HCT116 (cell line): ENCODE measurements at regions not wholly inside any gene's neighbourhood (a gene's known extent, or its start where the extent isn't known, plus 50 kb on each side); places are given as distances from the start of the nearest gene placed in this dataset.
A peak's percentile ranks its signal among the peaks of the same experiment; 100 is the strongest.

Source experiments
- ATAC-seq: fragments of 200-7000 bp; cut with Tn5 transposase; 2 replicates; pipeline ENCODE4 v1.9.1; 2020; ENCODE audit warnings: mild to moderate bottlenecking, moderate library complexity
- BruUV-seq: library from RNA; stranded (reverse); fragments of 400-500 nt; replicated peaks from 2 replicates; lab custom pipeline; 2021; lab: Mats Ljungman, UMichigan
- CTCF ChIA-PET: fragments of 300-600 bp; sonication (Branson Sonifier 250); formaldehyde crosslinking; loops from one replicate; lab custom pipeline; 2021; ENCODE audit warnings: antibody characterized with exemption; lab: Charles Lee
- POLR2A ChIA-PET: fragments of 300-600, 350-600 bp; sonication (Branson Sonifier 250); formaldehyde crosslinking; loops from one replicate; lab custom pipeline; 2021; ENCODE audit warnings: antibody characterized with exemption; lab: Charles Lee
- RAD21 ChIA-PET, 2 experiments: fragments of 300-600 bp; sonication (Branson Sonifier 250); formaldehyde crosslinking; loops; one replicate each; lab custom pipeline; 2023; ENCODE audit warnings: low total read pairs in 2 of 2; ENCODE audit not compliant: uncharacterized antibody in 2 of 2, unreplicated experiment in 2 of 2, low non-redundant PET in 1 of 2; lab: Charles Lee
- DNase-seq: peaks from one replicate; pipeline ENCODE4 v3.0.0-alpha.2; 2010; ENCODE audit warnings: low read depth, low spot score
- H2AFZ ChIP-seq: fragments of 200-600 bp; shearing (Covaris generic), sonication (generic); 2 replicates; pipeline ENCODE4 v1.6.1; 2017; ENCODE audit warnings: low read depth, mixed run types, mixed read lengths, antibody characterized with exemption, low read length; ENCODE audit not compliant: poor library complexity, severe bottlenecking
- H3K27ac ChIP-seq: 2 replicates; pipeline ENCODE4 v1.5.1; 2012; ENCODE audit warnings: low read depth, low read length
- H3K27me3 ChIP-seq: fragments of 200-600 bp; sonication (generic); 2 replicates; pipeline ENCODE4 v1.6.1; 2016; ENCODE audit warnings: mixed run types, low read length, mixed read lengths; ENCODE audit not compliant: insufficient read depth
- H3K36me3 ChIP-seq, 2 experiments: fragments of 200-500 bp in 1 of 2; fragments of 200-600 bp in 1 of 2; sonication (Bioruptor generic) in 1 of 2; sonication (generic) in 1 of 2; 2 replicates each; pipeline versions ENCODE4 v1.5.1 to v1.6.1; 2014 to 2016; ENCODE audit warnings: low read length in 2 of 2, inconsistent platforms in 1 of 2, mixed read lengths in 1 of 2, mixed run types in 1 of 2; ENCODE audit not compliant: insufficient read depth in 2 of 2, control insufficient read depth in 1 of 2
- H3K4me1 ChIP-seq, 2 experiments: fragments of 200-600 bp in 1 of 2; sonication (generic) in 1 of 2; 2 replicates each; pipeline versions ENCODE4 v1.5.1 to v1.6.1; 2012 to 2017; ENCODE audit warnings: low read length in 2 of 2, inconsistent platforms in 1 of 2, mild to moderate bottlenecking in 1 of 2, mixed read lengths in 1 of 2, mixed run types in 1 of 2, moderate library complexity in 1 of 2; ENCODE audit not compliant: insufficient read depth in 2 of 2, control insufficient read depth in 1 of 2
- H3K4me2 ChIP-seq: fragments of 200-600 bp; sonication (generic); 2 replicates; pipeline ENCODE4 v1.6.1; 2017; ENCODE audit warnings: mixed run types, low read length, mixed read lengths
- H3K4me3 ChIP-seq, 2 experiments: fragments of 200-600 bp in 1 of 2; sonication (generic) in 1 of 2; replicated peaks in 1 of 2; 2 replicates each; pipeline ENCODE4 v1.5.1; 2011 to 2016; ENCODE audit warnings: low read length in 2 of 2, control low read depth in 1 of 2, low read depth in 1 of 2, mild to moderate bottlenecking in 1 of 2, mixed read lengths in 1 of 2, mixed run types in 1 of 2
- H3K79me2 ChIP-seq: fragments of 200-600 bp; sonication (generic); 2 replicates; pipeline ENCODE4 v1.6.1; 2017; ENCODE audit warnings: mild to moderate bottlenecking, mixed run types, low read length, moderate library complexity, mixed read lengths; ENCODE audit not compliant: insufficient read depth
- H3K9ac ChIP-seq: fragments of 200-600 bp; sonication (generic); 2 replicates; pipeline ENCODE4 v1.6.1; 2016; ENCODE audit warnings: low read length, mixed read lengths
- H3K9me2 ChIP-seq: fragments of 200-600 bp; sonication (generic), shearing (Covaris generic); 2 replicates; pipeline ENCODE4 v1.6.1; 2017; ENCODE audit warnings: mixed run types, mild to moderate bottlenecking, moderate library complexity; ENCODE audit not compliant: insufficient read depth
- H3K9me3 ChIP-seq, 2 experiments: fragments of 200-500 bp in 1 of 2; fragments of 200-600 bp in 1 of 2; sonication (Bioruptor generic) in 1 of 2; sonication (generic) in 1 of 2; 2 replicates each; pipeline ENCODE4 v1.6.1; 2014 to 2017; ENCODE audit warnings: low read length in 2 of 2, mixed read lengths in 2 of 2, inconsistent platforms in 1 of 2, low read depth in 1 of 2, mild to moderate bottlenecking in 1 of 2, mixed run types in 1 of 2, moderate library complexity in 1 of 2; ENCODE audit not compliant: control insufficient read depth in 1 of 2, insufficient read depth in 1 of 2
- H4K20me1 ChIP-seq: fragments of 200-600 bp; sonication (generic), shearing (Covaris generic); 2 replicates; pipeline ENCODE4 v1.6.1; 2017; ENCODE audit warnings: mixed run types, mild to moderate bottlenecking, moderate library complexity; ENCODE audit not compliant: insufficient read depth
- EZH2 ChIP-seq: fragments of 200-600 bp; sonication (generic); IDR thresholded peaks from 2 replicates; pipeline ENCODE4 v1.6.1; 2017; ENCODE audit warnings: antibody characterized with exemption, mixed run types
- JUND ChIP-seq: IDR thresholded peaks from 2 replicates; pipeline ENCODE4 v1.6.1; 2012
- RAD21 ChIP-seq: IDR thresholded peaks from 2 replicates; pipeline ENCODE4 v1.6.1; 2012; ENCODE audit warnings: low read depth, mild to moderate bottlenecking
- SIN3A ChIP-seq: IDR thresholded peaks from 2 replicates; pipeline ENCODE4 v1.6.1; 2012; ENCODE audit warnings: low read depth
- SRF ChIP-seq: IDR thresholded peaks from 2 replicates; pipeline ENCODE4 v1.6.1; 2012; ENCODE audit warnings: low read depth
- ZBTB33 ChIP-seq: IDR thresholded peaks from 2 replicates; pipeline ENCODE4 v1.6.1; 2011; ENCODE audit warnings: mild to moderate bottlenecking, low read length, moderate library complexity; ENCODE audit not compliant: insufficient replicate concordance; ENCODE audit errors: extremely low read depth
- ZFX ChIP-seq: fragments of 450-650 bp; IDR thresholded peaks from 2 replicates; pipeline ENCODE4 v1.6.1; 2017
- intact Hi-C: fragments of 100-400 bp; cut with micrococcal nuclease; formaldehyde crosslinking; loops from 2 replicates; pipeline ENCODE4 v1.10.0; 2022

DNA sequence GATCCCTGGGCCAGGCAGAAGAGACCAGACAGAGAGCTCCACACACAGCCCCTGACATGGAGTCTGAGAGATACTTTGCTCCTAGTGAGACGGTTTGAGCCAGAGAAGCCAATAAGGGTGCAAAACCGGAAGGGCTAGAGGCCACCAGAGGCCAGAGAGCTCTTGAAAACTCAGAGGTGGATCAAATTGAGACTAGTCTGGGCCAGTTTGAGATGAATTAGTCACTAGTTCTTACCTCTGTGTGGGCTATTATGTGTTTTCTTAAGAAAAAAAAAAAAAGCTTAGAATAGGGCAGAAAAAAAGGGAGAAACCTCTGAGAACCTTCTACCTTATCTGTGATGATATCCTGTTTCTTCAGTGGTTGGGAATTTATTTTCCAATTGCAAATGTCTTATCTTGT is 110.4 kb upstream of the EDNRA start (continued):
- no peak for TF ChIP-seq ZBTB33
- TF ChIP-seq RAD21, result no peak
- TF ChIP-seq JUND, result peak; percentile 33; the same call in 1 of the 2 replicates
- no peak for TF ChIP-seq ZFX
- TF ChIP-seq EZH2, result no peak

- ATAC-seq, result no peak
- H3K9ac ChIP-seq, result no peak overlapping the region
- TF ChIP-seq SIN3A, result no peak
- 0 out of 2 replicates have a peak, but pooled peaks have one; percentile 5 for TF ChIP-seq SRF
- TF ChIP-seq ZFX, result no peak
These were observed 110.0 kb upstream of the EDNRA start for GRCh38 chr4:147370881-147371280.

More at GRCh38 chr4:147370881-147371280, 110.0 kb upstream of the EDNRA start:
- Histone ChIP-seq H3K4me1 (peaks cover 0 to 25% of the 10 kb centered on the region in 2 experiments; a peak in 2 of 4 replicates), H3K27ac (no peak overlapping the region), H2AFZ (peak overlapping the region; percentile 31), H3K9me2 (no peaks in the 10 kb centered on the region), H3K4me2 (peak overlapping the region; percentile 24), H3K4me3 (no peak overlapping the region), H3K36me3 (no peaks in the 10 kb centered on the region), H3K27me3 (no peaks in the 10 kb centered on the region), H4K20me1 (no peaks in the 10 kb centered on the region), H3K9me3 (no peaks in the 10 kb centered on the region), H3K79me2 (no peaks in the 10 kb centered on the region)
- POLR2A ChIA-PET, result interaction anchor here (1.2 to 1.5 kb wide), 3 partner anchors 8 to 85 kb away, joined by 3 to 12 read pairs (median 11); no protein-coding TSS in a partner anchor
- CTCF ChIA-PET, result interaction anchor here (1.0 to 1.2 kb wide), 2 partner anchors 9 to 210 kb away, joined by 3 to 6 read pairs; no protein-coding TSS in a partner anchor
- RAD21 ChIA-PET, result no interaction called here
- no peak for DNase-seq
- intact Hi-C loops, result no loop called here
- no TSS peak for BruUV-seq
